G401 (cell line): ENCODE measurements at regions not wholly inside any gene's neighbourhood (a gene's known extent, or its start where the extent isn't known, plus 50 kb on each side); places are given as distances from the start of the nearest gene placed in this dataset.
"Not testable (repeated sequence)": the region's sequence is repeated elsewhere in the genome, so short reads cannot be mapped to it uniquely, and the experiment has no call there.

ENCODE experiments used
- DNase-seq: peaks from one replicate; pipeline ENCODE4 v3.0.0-alpha.2; 2015; ENCODE audit warnings: low spot score
- in situ Hi-C: cut with HindIII; loops from 2 replicates; pipeline ENCODE4 v1.10.0; 2016; ENCODE audit warnings: low sequenced_read_pairs, mixed read lengths

DNA sequence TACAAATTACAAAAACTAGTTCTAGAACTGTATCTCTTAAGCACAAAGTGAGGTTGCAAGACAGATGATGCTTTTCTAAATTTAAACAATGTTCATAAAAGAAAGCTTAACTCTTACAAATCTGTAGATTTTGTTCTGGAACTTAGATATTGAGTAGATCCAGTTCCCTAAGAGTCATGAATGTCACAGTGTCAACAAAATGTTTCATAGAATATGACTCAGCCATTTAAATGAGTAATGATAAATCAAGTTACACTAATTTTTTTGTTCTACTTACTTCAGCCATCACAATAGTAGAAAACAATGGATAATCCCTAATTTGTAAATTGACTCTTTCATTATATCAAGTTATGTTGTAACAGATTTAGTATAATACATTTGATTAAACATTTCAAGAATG is 239.7 kb downstream of the MEF2C start:
- DNase-seq, result no peak
- in situ Hi-C loops, result no loop called here

DNA sequence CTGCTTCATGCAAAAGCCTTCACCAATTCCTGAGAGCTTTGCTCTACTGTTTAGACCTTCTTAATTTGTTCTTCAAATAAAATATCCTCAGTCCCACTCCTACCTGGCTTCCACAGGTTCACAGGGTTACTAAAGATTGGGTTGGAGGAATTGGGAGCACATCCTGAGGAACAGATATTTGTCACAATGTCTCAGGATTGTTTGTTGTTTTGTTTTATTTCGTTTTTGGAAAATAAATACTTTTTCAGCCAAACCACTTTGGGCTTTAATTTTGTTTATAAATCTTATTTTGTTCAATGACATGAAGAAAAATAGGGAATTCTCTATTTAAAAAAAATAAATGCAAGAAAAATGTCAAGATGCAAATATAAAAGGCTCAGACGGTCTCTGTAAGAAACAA is 249.0 kb downstream of the MEF2C start:
- in situ Hi-C loops, result no loop called here
- DNase-seq, result no peak

DNA sequence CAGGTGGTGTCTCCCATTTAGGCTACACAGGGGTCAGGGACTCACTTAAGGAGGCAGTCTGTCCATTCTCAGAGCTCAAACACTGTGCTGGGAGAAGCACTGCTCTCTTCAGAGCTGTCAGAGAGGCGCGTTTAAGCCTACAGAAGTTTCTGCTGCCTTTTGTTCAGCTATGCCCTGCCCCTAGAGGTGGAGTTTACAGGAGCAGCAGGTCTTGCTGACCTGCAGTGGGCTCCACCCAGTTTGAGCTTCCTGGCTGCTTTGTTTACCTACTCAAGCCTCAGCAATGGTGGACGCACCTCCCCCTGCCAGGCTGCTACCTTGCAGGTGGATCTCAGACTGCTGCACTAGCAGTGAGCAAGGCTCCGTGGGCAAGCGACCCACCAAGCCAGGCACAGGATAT is 260.1 kb downstream of the MEF2C start:
- in situ Hi-C loops, DNase-seq: not testable (repeated sequence)

DNA sequence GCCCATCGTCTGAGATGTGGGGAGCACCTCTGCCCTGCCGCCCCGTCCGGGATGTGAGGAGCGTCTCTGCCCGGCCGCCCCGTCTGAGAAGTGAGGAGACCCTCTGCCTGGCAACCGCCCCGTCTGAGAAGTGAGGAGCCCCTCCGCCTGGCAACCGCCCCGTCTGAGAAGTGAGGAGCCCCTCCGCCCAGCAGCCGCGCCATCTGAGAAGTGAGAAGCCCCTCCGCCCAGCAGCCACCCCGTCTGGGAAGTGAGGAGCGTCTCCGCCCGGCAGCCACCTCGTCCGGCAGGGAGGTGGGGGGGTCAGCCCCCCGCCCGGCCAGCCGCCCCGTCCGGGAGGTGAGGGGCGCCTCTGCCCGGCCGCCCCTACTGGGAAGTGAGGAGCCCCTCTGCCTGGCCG is 267.2 kb downstream of the MEF2C start:
- DNase-seq, in situ Hi-C loops: not testable (repeated sequence)

DNA sequence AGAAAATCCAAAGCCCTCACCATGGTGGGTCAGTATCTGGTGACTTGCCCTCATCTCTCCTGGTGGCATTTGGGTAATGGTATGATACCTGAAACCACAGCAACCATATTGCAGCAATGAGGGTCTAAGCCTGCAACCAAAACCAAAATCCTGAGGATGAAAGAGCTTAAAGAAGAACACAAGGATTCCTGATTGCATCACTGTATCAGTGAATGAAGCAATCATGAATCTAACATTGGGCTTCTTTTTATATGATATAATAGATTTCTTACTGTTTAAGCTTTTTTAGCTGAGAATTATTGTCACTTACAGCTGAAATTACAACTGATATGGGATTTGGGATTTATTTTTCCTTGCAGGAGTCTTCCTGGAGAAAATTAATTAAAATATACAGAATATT is 269.9 kb downstream of the MEF2C start:
- no peak for DNase-seq
- in situ Hi-C loops, result no loop called here

DNA sequence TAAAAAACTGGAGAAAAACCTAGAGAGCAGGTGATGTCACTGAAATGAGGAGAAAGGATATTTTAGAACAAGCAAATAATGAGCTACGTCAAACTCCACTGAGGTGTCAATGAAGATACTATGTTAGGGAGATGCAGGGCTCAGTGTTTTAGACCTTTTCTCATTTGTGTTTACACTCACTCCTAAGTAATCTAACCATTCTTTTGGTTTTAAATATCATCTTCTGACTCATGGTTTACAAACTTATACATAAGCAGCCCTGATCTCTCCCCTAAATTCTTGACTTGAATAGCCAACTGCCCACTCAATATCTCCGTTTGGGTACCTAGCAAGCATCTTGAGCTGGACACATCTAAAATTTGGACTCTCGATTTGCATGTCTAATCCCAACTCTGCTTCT is 272.4 kb downstream of the MEF2C start:
- no peak for DNase-seq
- in situ Hi-C loops, result no loop called here

DNA sequence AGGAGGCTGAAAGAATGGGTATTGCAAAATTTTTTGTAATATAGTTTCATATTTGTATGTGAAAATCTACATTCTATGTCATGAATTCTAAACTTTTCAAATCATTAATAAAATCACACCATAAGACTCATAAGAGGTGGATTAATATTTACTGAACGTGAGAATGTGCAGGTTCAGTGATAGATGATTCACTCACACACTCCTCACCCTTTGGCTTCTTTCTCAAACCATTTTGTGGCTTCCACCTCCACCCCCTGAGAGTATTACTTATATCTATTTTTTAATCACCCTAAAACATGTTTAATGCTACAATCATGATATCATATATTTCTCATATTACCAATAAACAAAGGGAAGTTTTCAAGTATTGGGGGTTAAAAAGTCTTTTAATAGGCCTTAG is 275.5 kb downstream of the MEF2C start:
- in situ Hi-C loops, result no loop called here
- DNase-seq, result no peak

DNA sequence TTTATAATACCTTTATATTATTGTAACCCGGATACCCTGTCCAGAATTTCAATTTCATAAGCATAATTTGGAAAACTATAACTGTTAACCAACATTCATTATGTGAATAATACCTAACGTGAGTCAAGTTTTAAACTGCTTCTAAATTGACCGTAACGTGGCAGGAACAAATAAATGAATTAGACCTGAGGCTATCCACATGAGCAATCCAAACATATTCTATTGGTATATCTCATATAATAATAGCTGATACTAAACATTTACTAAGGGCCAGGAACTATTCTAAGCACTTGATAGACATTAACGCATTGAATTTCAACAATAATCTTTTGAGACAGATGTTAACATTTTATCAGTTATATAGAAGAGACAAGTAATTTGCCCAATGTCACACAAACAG is 276.4 kb downstream of the MEF2C start:
- no peak for DNase-seq
- in situ Hi-C loops, result no loop called here

DNA sequence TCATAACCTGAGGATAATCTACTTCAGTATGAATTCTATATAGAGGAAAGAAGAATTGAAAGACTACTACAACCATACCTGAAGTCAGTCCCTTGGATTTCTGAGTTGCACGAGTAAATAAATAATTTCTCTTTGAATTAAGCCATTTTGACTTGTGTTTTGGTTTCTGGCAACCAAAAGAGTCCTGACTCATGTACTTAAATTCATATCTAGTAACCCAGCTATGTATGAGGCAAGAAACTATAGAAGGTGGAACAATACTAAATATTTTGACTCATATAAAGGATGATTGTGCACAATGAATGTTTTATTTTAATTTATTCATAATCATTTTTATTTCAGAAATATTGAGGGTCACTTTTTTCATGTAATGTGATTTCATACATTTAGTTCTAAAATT is 276.8 kb downstream of the MEF2C start:
- no peak for DNase-seq
- in situ Hi-C loops, result no loop called here

DNA sequence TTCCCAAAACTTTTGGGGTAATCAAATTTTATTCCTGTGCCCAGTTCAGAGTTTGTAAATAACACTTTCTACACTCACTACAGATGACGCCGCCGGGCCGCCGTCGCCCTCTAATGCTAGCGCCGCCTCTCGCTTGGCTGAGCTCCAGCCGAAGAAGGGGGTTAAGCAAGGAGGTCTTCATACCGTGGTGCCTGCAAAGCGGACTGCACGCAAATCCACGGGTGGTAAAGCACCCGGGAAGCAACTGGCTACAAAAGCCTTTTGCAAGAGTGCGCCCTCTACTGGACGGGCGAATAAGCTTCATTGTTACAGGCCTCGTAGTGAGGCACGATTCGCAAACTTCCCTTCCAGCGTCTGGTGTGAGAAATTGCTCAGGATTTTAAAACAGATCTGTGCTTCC is 280.4 kb downstream of the MEF2C start:
- in situ Hi-C loops, result no loop called here
- no peak for DNase-seq

DNA sequence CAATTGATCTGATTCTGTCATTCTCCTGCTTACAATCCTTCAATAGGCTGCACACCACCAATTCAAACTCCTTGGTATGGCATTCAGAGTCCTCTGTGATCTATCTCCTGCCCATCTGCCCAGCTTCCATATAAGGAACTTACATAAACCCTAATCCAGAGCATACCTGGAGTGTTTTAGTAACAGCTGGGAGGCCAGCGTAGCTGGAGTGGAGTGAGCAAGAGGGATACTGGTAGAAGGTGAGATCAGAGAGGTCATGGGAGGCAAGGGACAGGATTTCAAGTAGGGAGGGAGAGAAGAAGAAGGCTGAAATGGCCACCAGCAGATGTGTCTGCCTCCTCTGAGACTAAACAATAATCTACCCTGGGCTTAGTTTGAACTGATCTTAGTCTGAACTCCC is 288.5 kb downstream of the MEF2C start:
- in situ Hi-C loops, result no loop called here
- no peak for DNase-seq

DNA sequence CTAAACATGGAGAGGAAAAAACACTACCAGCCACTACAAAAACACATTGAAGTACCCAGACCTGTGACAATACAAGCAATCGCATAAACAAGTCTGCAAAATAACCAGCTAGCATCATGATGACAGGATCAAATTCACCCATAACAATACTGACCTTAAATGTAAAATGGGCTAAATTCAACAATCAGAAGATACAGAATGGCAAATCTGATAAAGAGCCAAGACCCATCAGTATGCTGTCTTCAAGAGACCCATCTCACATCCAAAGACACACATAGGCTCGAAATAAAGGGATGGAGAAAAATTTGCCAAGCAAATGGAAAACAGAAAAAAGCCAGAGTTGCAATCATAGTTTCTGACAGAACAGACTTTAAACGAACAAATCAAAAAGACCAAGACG is 294.4 kb downstream of the MEF2C start:
- DNase-seq, result no peak
- in situ Hi-C loops, result no loop called here

DNA sequence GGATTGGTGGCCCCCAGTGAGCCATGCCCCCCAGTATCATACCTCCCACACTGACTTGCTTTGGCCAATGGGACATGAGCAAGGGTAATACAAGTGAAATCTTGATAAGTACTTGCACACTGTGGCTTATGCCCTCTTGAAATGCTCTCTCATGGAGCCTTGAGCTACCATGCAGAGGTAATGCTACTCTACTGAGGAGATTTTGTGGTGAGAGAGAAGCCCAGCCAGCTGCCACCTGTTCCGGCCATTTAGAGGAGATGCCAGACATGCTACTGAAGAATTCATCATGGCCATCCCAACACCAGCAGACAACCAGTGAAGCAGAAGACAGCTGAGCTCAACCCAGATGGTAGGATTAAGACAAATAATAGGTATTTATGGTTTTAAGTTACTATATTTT is 299.5 kb downstream of the MEF2C start:
- in situ Hi-C loops, result no loop called here

DNA sequence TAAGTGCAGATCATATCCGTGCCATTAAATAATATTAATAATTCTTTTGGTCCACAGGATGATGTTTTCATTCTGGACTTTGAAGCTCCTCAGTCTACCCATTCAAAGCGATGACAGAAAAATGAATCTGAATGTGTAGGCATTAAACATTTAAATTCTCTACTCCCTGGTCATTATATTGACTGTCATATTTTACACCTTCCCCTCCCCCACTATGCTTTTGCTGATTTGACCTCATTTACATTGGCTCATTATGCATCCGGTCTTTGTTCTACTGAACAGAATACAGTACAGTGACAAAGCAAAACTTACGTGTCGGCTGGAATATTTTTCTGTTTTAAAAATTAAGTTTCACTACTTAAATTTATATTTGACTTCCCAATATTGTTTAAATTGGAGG is 289.7 kb upstream of the TMEM161B start:
- peak; percentile 41 for DNase-seq
- in situ Hi-C loops, result no loop called here

More for the DNA sequence above, 299.5 kb downstream of the MEF2C start:
- DNase-seq, result no peak

DNA sequence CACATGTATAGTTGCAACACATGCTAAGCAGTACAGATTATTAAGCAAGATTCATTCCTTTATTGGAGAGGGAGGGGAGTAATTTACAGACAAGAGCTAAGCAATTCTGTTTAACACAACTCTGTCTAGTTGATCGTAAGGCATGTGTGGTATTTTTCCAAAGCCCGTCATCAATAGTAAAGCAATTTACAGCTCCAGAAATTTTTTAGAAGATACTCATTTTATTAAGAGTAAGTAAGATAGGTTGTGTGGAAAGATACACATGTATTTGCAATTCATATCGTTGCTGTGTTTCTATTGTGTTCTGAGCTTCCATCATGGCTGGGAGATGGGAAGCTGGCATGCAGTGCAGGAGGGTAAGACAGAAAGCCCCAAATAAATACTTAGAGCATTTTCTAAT is 289.2 kb upstream of the TMEM161B start:
- DNase-seq, result peak; percentile 48
- in situ Hi-C loops, result no loop called here

DNA sequence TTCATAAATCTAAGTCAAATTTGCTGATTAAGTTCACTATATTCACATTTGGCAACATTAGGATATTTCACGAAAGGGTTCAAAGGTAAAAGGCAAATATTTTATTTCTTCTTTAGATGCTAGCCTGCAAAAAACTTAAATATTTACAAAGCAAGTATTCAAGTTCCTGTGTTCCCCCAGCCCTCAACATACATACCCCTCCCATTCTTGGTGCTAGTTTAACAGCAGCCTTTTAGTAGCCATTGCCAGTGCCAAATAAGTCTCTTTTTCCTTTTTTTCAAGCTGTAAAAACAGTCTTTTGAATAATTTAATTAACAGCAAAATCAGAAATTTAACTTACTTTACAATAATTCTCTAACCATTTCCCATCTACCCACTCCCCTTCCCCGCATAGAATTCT is 288.5 kb upstream of the TMEM161B start:
- peak; percentile 43 for DNase-seq
- in situ Hi-C loops, result no loop called here

DNA sequence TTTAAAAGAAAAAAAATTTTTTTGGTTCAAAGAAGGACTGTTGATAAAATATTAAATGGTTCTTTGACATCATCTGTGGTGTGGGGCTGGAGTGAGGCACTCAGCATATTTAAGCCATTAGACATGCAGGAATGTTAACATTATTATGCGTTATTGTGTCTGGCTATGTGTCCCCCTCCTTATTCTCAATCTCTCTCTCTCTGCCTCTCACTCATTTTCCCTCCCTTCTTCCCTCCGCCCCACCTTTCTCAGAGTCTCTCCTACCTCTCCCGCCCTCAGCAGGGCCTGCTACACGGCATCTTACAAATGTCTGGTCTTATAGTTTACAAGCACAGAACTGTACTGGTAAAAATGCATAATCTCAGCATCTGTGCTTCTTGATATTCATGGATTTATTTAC is 287.8 kb upstream of the TMEM161B start:
- in situ Hi-C loops, result no loop called here
- DNase-seq, result peak; percentile 90

DNA sequence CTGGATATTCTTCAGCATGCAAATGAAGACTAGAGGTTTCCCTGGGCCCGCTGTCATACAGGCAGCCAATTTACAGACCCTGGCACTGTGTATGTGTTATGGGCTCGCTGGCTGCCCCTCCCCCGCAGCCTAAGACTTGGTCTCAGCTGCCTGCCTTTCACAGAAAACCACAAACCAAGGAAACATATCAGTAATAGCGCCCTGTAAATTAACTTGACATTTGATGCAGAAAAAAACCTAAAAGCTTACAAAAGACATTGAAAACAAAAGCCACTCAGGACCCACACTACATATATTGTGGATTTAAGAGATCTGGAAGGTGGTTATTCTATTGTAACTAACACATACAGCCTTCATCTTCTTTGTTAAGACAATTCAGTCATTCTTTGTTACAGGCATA is 287.0 kb upstream of the TMEM161B start:
- DNase-seq, result peak; percentile 93
- in situ Hi-C loops, result no loop called here

DNA sequence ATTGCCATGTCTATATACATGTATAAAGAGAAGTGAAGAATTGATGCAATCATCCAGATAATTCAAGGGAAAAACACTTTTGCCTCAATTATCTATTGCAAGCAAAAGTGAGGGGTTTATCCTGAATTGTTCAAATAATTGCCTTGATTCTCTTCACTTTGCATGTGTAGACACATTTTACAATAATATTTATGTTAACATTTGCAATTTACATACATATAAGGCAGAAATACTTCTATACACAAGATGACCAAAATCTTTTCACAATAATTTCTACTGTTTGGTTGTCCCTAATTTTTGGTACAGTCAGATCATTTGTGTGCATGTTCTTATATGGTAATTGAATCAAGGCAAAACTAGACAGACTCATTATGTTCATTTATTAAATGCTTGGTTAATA is 285.3 kb upstream of the TMEM161B start:
- peak; percentile 60 for DNase-seq
- in situ Hi-C loops, result no loop called here

DNA sequence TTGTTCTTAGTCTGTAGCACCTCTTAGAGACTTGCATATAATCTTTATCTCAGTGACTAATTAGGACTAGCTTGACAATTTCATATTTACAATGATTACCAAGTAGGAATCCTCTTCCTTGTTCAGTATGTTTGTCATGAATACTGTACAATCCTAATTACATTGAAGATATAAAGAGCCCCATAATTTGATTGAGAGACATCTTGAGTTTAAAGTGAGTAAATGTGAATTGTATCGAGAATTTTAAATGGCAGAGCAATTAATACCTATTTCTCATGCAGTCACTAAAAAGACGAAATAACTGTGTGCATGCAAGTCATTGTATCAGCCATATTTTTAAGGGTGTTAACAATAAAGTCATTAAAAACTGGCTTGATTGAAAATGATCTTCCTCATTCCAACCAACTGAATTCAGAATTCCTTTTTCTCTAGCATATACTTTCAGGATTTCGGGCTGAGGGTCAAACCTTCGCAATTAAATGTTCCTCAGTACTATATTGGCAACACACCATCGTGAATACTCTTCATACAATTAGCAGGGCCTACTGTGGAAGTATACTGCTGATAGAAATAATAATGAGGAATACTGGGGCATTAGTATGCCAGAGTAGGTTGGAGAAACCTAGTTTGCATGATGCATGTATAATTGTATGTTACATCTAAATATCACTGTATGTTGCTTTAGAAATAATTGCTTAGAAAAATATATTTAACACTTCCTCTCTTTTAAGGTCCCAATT is 284.7 kb upstream of the TMEM161B start:
- in situ Hi-C loops, result no loop called here
- peak; percentile 67 for DNase-seq

DNA sequence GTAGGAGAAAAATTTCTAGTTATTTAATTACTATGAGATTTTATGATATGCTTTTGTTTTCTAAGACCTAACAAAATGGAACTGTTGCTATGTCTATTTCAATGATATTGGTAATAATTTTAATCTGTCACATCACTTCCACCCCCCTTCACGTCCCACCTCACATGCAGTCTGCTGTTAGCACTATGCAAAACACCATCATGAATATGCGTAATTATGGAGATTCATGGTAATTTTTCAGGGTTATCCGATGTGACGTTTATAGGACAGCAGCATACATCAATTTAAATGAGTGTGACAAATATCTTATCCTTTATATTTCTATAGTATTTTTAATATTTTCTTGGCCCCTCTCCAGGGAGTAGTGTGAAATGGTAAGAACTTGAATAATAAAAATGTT is 283.8 kb upstream of the TMEM161B start:
- peak; percentile 70 for DNase-seq
- in situ Hi-C loops, result no loop called here
